DMS53 treated with DMSO at 0.1 percent for 48 hours (cell line): ENCODE measurements at regions not wholly inside any gene's neighbourhood (a gene's known extent, or its start where the extent isn't known, plus 50 kb on each side); places are given as distances from the start of the nearest gene placed in this dataset.
"Not testable (repeated sequence)": the region's sequence is repeated elsewhere in the genome, so short reads cannot be mapped to it uniquely, and the experiment has no call there.

Source experiments
- DNase-seq: peaks from one replicate; lab custom pipeline; 2025; ENCODE audit not compliant: unreplicated experiment; lab: John Stamatoyannopoulos, UW

- DNase-seq, result no peak
Measured at GRCh38 chr15:62495670-62496614, 330.9 kb upstream of the C2CD4B start.

DNA sequence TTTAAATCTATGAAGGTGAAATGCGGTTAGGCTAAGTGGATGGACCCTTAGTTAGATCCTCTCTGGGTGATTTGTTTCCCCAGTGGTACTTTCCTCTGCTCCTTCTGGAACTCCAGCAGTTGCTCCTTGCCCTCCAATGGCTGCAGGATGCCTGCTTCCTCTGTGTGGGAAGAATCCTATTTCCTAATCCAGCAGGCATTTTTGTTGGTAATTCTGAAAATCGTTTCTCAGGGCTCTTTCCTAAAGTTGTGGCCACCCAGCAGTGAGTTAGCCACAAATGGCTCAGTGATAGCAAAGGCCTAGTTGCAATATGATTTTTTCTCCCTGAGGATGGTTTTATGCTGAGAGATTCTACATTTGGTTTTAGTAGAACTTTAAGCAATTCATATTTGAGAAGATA, 332.3 kb upstream of the C2CD4B start:
- no peak for DNase-seq

DNA sequence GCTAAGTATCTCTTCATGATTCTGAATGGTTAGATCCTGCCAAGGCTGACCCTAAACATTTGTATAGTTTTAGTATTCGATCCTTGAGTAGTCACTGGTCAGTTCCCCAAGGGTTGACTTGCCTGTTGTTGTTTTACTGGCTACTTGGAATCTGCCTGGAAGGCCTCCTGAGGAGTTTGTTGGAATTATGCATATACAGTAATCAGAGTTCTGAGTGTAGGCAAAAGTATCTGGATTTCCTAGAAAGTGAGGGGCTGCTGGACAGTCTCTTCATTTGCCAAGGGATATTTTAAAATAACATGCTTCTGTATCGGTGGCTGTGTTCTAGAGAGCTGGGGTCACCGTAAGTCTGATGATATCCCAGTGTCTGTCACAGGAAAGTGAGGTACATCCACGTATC, 333.2 kb upstream of the C2CD4B start:
- DNase-seq, result no peak

GRCh38 chr15:62498712-62499111, 333.6 kb upstream of the C2CD4B start:
- DNase-seq, result no peak

- no peak for DNase-seq
Measured at GRCh38 chr15:62500325-62500724, 335.2 kb upstream of the C2CD4B start.

- DNase-seq, result no peak
Measured at GRCh38 chr15:62502451-62502850, 337.4 kb upstream of the C2CD4B start.

GRCh38 chr15:62503451-62503850, 338.4 kb upstream of the C2CD4B start:
- peak; percentile 3 for DNase-seq

GRCh38 chr15:62505762-62506161, 340.7 kb upstream of the C2CD4B start:
- DNase-seq, result no peak

DNA sequence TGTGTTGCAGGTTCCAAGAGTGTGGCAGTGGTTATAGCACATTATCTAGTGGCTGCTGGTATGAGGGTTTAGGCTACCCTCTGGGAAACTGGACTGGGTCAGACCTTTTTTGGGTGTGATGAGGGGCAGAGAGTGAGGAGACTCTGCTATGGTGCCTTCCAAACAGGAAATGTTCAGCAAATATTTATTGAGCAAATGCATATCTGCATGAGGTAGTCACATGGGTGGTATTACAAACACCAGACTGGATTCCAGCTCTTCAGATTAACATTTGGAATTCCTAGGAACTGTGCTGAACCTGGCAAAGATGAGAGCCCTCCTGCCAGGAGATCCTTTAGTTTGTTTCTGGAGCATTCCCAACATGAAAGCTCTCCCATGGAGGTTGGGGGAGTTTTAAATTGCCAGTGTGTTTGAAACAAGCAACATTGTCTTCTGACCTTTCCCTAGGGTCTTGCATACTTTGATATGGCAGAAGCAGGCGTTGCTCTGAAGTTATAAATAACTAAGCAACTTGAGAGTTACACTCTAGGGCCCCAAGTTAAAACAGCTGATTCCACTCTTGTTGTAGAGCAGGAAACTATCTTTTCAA, 341.2 kb upstream of the C2CD4B start:
- DNase-seq, result peak; percentile 3

DNA sequence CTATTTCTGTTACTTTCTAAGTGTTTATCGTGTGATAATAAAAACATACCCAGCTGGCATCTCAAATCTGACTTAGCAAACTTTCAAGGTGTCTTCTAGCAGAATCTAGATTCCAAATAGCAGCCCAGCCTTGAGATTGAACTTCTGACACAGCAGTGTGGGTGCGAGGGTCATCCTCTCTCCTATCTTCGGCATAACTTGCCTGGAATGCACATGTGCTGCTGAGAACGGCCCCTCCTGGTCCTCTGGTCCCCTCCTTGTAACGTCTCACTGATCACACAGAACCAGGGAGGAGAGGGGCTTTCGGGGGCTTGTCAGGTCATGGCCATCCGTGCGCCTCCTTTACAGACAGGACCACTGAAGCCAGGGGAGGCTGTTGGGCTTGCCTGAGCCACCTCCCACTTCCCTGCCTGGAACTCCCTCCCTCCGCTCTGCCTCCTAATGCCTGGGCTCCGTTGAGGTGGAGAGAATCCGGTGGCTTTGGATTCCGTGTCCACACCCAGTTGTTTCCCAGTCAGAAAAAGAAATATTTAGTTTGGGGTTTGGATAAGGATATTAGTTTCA, 344.4 kb upstream of the C2CD4B start:
- DNase-seq, result no peak

DNA sequence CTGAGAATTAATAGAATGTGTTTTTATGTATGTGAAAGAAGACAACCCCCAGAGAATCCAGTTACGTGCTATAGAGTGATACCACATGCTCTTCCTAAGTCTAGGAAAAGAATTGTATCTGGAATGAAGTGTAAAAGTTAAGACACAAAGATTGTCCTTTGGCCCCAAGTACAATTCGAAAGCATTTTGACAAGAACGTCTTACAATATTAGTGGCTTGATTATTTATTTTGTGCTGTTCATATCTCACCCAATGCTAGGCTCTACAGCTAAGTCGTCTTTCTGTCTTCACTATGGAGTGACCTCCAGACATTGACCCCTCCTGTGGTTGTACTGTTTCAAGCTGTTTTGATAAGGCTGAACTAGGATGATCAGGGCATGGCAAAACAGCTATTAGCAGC, 345.7 kb upstream of the C2CD4B start:
- DNase-seq, result no peak

- no peak for DNase-seq
Measured at GRCh38 chr15:62512904-62513303, 347.8 kb upstream of the C2CD4B start.

DNA sequence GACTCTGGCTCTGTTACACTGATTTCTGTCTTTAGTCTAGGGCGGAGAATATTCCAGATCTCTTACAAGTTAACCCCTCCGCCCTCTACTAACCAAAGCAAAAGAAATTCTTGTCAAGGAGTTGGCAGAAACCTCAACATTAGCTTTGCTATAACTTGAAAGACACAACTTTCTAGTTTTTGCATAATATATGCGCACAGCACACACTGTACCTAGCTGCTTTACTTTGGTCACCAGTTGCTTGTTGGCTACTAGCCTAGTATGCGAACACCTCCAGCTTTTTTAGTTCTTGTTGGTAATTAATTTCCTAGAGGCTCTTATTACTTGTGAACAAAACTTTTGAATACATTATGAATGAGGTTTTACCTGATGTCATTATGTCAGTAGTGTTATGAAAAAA, 348.8 kb upstream of the C2CD4B start:
- no peak for DNase-seq

GRCh38 chr15:62515696-62516395, 350.8 kb upstream of the C2CD4B start:
- DNase-seq, result no peak

- no peak for DNase-seq
Measured at GRCh38 chr15:62517541-62517940, 352.5 kb upstream of the C2CD4B start.

DNA sequence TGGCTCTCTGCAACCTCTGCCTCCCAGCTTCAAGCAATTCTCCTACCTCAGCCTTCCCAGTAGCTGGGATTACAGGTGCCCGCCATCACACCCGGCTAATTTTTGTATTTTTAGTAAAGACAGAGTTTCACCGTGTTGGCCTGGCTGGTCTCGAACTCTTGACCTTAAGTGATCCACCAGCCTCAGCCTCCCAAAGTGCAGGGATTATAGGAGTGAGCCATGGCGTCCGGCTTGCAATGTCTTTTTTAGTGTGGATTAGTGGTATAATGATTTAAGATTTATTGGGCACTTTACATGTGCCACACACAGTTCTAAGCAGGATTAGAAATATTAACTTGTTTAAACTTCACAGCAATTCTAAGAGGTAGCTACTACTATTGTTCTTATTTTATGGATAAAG, 353.6 kb upstream of the C2CD4B start:
- DNase-seq, result not testable (repeated sequence)

DNA sequence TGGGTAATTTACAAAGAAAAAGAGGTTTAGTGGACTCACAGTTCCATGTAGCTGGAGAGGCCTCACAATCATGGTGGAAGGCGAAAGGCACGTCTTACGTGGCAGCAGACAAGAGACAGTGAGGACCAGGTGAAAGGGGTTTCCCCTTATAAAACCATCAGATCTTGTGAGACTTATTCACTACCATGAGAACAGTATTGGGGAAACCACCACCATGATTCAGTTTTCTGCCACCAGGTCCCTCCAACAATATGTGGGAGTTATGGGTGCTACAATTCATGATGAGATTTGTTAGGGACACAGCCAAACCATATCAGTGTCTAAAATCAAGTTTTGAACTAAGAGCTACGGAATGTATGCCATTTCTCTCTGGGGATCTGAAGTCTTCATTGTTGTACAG, 354.8 kb upstream of the C2CD4B start:
- no peak for DNase-seq

- DNase-seq, result no peak
Measured at GRCh38 chr15:62520887-62521286, 355.8 kb upstream of the C2CD4B start.

DNA sequence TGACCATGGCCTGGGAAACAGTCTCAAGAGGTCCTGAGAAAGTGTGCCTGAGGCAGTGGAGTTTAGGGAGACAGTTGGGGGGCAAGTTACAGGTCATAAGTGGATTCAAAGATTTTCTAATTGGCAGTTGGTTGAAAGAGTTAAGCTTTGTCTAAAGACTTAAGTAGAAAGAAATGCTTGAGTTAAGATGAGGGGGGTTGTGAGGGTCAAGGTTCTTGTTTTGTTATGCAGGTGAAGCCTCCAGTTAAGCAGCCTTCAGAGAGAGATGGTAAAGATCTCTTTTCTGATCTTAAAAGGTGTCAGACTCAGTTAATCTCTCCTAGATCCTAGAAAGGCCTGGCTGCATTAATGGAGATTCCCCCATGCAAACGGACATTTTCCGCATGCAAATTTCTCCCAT, 356.3 kb upstream of the C2CD4B start:
- no peak for DNase-seq

DNA sequence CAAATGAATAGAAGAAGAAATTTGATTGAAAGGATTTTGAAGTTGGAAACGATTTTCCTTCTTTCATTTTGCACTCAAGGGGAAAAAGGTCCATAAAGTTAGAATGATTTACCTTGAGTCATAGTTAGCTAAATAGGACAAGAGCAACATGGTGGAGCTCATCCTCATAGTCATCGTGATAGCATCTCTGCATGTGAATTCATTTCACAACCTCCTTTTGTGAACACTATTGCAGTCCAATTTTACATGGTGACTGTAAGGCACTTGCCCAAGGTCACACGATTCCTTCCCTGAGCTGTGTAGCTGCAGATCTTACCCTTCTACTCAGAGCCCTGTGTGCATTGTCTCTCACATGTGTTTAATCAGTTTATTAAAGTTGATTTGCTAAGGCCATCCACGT, 359.8 kb upstream of the C2CD4B start:
- DNase-seq, result no peak

DNA sequence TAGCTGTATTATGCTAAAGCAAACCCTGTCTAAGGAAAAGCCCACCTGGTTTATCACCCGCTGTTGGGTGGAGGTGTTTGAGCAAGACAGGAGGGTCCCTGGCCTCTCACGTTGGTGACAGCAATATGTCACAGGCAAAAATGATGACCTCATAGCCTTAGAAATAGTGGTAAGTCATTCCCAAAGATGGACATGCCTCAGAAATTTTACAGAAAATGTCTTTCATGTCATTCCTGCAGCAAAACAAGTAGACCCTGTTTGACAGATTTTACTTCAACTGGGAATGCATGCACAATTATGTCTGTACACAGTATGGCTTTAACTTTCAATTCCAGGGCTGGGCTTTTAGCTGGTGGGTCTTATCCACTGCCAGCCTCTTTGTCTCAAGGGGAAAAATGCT, 362.3 kb upstream of the C2CD4B start:
- no peak for DNase-seq

DNA sequence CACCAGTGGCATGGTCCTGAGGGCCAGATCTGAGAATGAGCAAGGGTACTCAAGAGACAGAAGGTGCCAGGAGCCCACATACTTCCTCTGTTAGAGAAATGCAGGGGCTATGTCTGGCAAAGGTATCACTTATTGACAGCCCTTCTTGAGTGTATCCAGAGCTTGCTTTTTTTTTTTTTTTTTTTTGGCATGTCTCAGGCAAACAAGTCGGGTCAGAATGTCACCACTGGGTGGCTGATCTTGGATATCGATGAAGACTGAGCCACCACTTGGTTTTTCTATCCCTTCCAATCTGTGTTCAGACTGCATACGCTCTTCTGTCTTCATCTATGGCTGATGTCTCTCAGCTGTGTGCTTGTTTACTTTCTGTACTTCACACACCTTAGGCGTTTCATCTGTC, 363.4 kb upstream of the C2CD4B start:
- DNase-seq, result no peak
